ENCODE measurements at regions not wholly inside any gene's neighbourhood (a gene's known extent, or its start where the extent isn't known, plus 50 kb on each side); places are given as distances from the start of the nearest gene placed in this dataset.

DNA sequence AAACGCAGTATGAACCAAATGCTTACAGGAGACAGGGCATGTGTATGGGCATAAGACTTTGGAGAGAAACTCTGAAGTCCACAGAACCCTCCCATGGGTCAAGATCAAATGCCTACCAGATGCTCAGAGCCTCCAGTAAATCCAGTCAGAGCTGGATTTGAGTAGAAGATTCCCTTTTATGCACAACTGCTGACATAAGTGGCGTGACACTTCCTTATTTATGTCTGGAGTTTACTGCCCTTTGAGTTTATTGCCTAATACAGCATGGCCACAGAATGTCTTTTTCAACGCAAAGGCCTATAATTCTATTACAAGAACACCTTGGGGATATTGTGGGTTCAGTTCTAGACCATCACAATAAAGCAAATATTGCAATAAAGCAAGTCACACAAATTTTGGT, 220.0 kb upstream of the FOXQ1 start:
- FAIRE-seq, result no peak
- CTCF ChIA-PET, result no interaction called here

DNA sequence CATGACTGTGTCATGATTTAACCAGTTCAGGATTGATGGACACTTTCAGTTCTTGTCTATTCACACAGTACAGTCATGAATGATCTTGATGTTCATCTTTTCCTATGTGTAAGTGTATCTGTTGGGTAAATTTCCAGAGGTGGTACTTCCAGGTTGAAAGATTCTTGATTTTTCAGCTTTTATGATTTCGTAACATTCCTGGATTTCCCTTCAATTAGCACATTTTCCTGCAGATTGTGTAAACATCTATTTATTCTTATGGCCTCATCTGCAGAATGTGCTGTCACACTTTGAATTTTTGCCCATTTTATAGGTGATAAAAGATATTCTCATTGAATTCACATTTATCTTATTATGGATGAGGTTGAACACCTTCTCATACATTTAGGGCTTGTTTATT, 222.0 kb upstream of the FOXQ1 start:
- no peak overlapping the region for H2AFZ ChIP-seq (ENCODE audit: control insufficient read depth, low read depth, low read length)
- TF ChIP-seq ZNF622 (IDR thresholded peaks at IDR 0.05), result no peak
- no peak for TF ChIP-seq YBX1 (IDR thresholded peaks at IDR 0.05)
- no peak for TF ChIP-seq POLR2AphosphoS5 (IDR thresholded peaks at IDR 0.05; ENCODE audit: low read length)
- no peak for TF ChIP-seq NFYA (IDR thresholded peaks at IDR 0.05; ENCODE audit: borderline replicate concordance, low read depth, low read length)
- TF ChIP-seq SUZ12 (IDR thresholded peaks at IDR 0.05; ENCODE audit: unreplicated experiment), result no peak
- TF ChIP-seq, protein P1, sequence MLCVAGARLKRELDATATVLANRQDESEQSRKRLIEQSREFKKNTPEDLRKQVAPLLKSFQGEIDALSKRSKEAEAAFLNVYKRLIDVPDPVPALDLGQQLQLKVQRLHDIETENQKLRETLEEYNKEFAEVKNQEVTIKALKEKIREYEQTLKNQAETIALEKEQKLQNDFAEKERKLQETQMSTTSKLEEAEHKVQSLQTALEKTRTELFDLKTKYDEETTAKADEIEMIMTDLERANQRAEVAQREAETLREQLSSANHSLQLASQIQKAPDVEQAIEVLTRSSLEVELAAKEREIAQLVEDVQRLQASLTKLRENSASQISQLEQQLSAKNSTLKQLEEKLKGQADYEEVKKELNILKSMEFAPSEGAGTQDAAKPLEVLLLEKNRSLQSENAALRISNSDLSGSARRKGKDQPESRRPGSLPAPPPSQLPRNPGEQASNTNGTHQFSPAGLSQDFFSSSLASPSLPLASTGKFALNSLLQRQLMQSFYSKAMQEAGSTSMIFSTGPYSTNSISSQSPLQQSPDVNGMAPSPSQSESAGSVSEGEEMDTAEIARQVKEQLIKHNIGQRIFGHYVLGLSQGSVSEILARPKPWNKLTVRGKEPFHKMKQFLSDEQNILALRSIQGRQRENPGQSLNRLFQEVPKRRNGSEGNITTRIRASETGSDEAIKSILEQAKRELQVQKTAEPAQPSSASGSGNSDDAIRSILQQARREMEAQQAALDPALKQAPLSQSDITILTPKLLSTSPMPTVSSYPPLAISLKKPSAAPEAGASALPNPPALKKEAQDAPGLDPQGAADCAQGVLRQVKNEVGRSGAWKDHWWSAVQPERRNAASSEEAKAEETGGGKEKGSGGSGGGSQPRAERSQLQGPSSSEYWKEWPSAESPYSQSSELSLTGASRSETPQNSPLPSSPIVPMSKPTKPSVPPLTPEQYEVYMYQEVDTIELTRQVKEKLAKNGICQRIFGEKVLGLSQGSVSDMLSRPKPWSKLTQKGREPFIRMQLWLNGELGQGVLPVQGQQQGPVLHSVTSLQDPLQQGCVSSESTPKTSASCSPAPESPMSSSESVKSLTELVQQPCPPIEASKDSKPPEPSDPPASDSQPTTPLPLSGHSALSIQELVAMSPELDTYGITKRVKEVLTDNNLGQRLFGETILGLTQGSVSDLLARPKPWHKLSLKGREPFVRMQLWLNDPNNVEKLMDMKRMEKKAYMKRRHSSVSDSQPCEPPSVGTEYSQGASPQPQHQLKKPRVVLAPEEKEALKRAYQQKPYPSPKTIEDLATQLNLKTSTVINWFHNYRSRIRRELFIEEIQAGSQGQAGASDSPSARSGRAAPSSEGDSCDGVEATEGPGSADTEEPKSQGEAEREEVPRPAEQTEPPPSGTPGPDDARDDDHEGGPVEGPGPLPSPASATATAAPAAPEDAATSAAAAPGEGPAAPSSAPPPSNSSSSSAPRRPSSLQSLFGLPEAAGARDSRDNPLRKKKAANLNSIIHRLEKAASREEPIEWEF (IDR thresholded peaks at IDR 0.05; ENCODE audit: insufficient replicate concordance, low read depth, low read length), result no peak
- TF ChIP-seq, protein P2, sequence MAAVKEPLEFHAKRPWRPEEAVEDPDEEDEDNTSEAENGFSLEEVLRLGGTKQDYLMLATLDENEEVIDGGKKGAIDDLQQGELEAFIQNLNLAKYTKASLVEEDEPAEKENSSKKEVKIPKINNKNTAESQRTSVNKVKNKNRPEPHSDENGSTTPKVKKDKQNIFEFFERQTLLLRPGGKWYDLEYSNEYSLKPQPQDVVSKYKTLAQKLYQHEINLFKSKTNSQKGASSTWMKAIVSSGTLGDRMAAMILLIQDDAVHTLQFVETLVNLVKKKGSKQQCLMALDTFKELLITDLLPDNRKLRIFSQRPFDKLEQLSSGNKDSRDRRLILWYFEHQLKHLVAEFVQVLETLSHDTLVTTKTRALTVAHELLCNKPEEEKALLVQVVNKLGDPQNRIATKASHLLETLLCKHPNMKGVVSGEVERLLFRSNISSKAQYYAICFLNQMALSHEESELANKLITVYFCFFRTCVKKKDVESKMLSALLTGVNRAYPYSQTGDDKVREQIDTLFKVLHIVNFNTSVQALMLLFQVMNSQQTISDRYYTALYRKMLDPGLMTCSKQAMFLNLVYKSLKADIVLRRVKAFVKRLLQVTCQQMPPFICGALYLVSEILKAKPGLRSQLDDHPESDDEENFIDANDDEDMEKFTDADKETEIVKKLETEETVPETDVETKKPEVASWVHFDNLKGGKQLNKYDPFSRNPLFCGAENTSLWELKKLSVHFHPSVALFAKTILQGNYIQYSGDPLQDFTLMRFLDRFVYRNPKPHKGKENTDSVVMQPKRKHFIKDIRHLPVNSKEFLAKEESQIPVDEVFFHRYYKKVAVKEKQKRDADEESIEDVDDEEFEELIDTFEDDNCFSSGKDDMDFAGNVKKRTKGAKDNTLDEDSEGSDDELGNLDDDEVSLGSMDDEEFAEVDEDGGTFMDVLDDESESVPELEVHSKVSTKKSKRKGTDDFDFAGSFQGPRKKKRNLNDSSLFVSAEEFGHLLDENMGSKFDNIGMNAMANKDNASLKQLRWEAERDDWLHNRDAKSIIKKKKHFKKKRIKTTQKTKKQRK (IDR thresholded peaks at IDR 0.05; ENCODE audit: low read depth, low read length), result no peak
- H4K20me1 ChIP-seq (ENCODE audit: control insufficient read depth, insufficient read depth), result no peaks in the 10 kb centered on the region
- RAD21 ChIA-PET (ENCODE audit: unreplicated experiment), result no interaction called here
- H3K4me2 ChIP-seq (ENCODE audit: control insufficient read depth, insufficient read depth), result no peak overlapping the region
- SMC1A ChIA-PET (ENCODE audit: uncharacterized antibody, unreplicated experiment), result no interaction called here
- POLR2A ChIA-PET, result no interaction called here
- H3K79me2 ChIP-seq (ENCODE audit: control insufficient read depth, insufficient read depth, low read length), result no peaks in the 10 kb centered on the region
- no peaks in the 10 kb centered on the region; a peak in 2 of 4 replicates for H3K27me3 ChIP-seq (replicated peaks in 1 of 2; ENCODE audit: control insufficient read depth in 2 of 2, insufficient read depth in 2 of 2, low read length in 1 of 2)
- H3K9me3 ChIP-seq (replicated peaks; ENCODE audit: control insufficient read depth, insufficient read depth, low read length), result no peaks in the 10 kb centered on the region
- CTCF ChIA-PET, result no interaction called here
- FAIRE-seq, result no peak
- no peak overlapping the region for H3K9ac ChIP-seq (ENCODE audit: control insufficient read depth, insufficient read depth, low read length)
- in situ Hi-C loops (cut with MboI) (no loop called here), intact Hi-C loops (cut with micrococcal nuclease; ENCODE audit: unreplicated experiment) (no loop called here)
- ATAC-seq, result no peak
- no peak overlapping the region for H3K27ac ChIP-seq (ENCODE audit: control insufficient read depth, insufficient read depth)
- H3K4me3 ChIP-seq, result no peak overlapping the region
- no peaks in the 10 kb centered on the region for H3K4me1 ChIP-seq (ENCODE audit: control insufficient read depth, insufficient read depth, low read length)
- WGBS (ENCODE audit: insufficient coverage, insufficient replicate concordance, low lambda C conversion rate, missing lambda C conversion rate), result 0% methylated on average over 1 of the region's 1 CpG
- no peak for DNase-seq (ENCODE audit: low read depth, low spot score)
- no peaks in the 10 kb centered on the region for H3K36me3 ChIP-seq (ENCODE audit: control insufficient read depth in 2 of 2, insufficient read depth in 2 of 2, low read length in 1 of 2)
- BruUV-seq (replicated peaks), result no TSS peak

More for the DNA sequence above, 220.0 kb upstream of the FOXQ1 start:
- H3K9ac ChIP-seq (ENCODE audit: control insufficient read depth, insufficient read depth, low read length), result no peak overlapping the region
- TF ChIP-seq SIX5 (IDR thresholded peaks at IDR 0.05; ENCODE audit: low read depth, low read length, severe bottlenecking) (no peak), JUND (IDR thresholded peaks at IDR 0.05; ENCODE audit: low read depth, low read length) (no peak)
- H3K4me3 ChIP-seq, result no peak overlapping the region
- RAD21 ChIA-PET (ENCODE audit: unreplicated experiment), result no interaction called here
- no peak for ATAC-seq
- WGBS (ENCODE audit: insufficient coverage, insufficient replicate concordance, low lambda C conversion rate, missing lambda C conversion rate), result 6% methylated on average over 3 of the region's 3 CpGs
- no peaks in the 10 kb centered on the region for H4K20me1 ChIP-seq (ENCODE audit: control insufficient read depth, insufficient read depth)
- no peak for DNase-seq (ENCODE audit: low read depth, low spot score)
- intact Hi-C loops (cut with micrococcal nuclease; ENCODE audit: unreplicated experiment) (no loop called here), in situ Hi-C loops (cut with MboI) (no loop called here)
- no peaks in the 10 kb centered on the region for H3K79me2 ChIP-seq (ENCODE audit: control insufficient read depth, insufficient read depth, low read length)
- BruUV-seq (replicated peaks), result no TSS peak
- no peaks in the 10 kb centered on the region for H3K36me3 ChIP-seq (ENCODE audit: control insufficient read depth in 2 of 2, insufficient read depth in 2 of 2, low read length in 1 of 2)
- no peak overlapping the region for H2AFZ ChIP-seq (ENCODE audit: control insufficient read depth, low read depth, low read length)
- no peak overlapping the region for H3K27ac ChIP-seq (ENCODE audit: control insufficient read depth, insufficient read depth)
- no peaks in the 10 kb centered on the region; the same call in 2 of the 3 replicates for H3K9me3 ChIP-seq (replicated peaks; ENCODE audit: control insufficient read depth, insufficient read depth, low read length)
- no peak overlapping the region for H3K4me2 ChIP-seq (ENCODE audit: control insufficient read depth, insufficient read depth)
- POLR2A ChIA-PET, result no interaction called here
- SMC1A ChIA-PET (ENCODE audit: uncharacterized antibody, unreplicated experiment), result no interaction called here
- no peaks in the 10 kb centered on the region for H3K4me1 ChIP-seq (ENCODE audit: control insufficient read depth, insufficient read depth, low read length)
- H3K27me3 ChIP-seq (replicated peaks in 1 of 2; ENCODE audit: control insufficient read depth in 2 of 2, insufficient read depth in 2 of 2, low read length in 1 of 2), result no peaks in the 10 kb centered on the region; a peak in 3 of 4 replicates

Data from GM12878 (cell line).